DOHH2 (cell line): ENCODE measurements at regions not wholly inside any gene's neighbourhood (a gene's known extent, or its start where the extent isn't known, plus 50 kb on each side); places are given as distances from the start of the nearest gene placed in this dataset.

Source experiments
- CTCF ChIP-seq: fragments of 200-600 bp; sonication (generic); IDR thresholded peaks from one replicate; pipeline ENCODE4 v1.5.1; 2014; ENCODE audit warnings: antibody characterized with exemption, mild to moderate bottlenecking, low read depth, low read length; ENCODE audit not compliant: poor library complexity, severe bottlenecking
- EZH2phosphoT487 ChIP-seq: fragments of 200-600 bp; sonication (generic); IDR thresholded peaks from 2 replicates; pipeline ENCODE4 v1.6.1; 2017; ENCODE audit warnings: borderline replicate concordance, mild to moderate bottlenecking, antibody characterized with exemption, low read length, moderate library complexity, mixed read lengths

GRCh38 chr1:235027862-235028250 lies 100.8 kb downstream of the TOMM20 start:
- TF ChIP-seq CTCF (no peak), EZH2phosphoT487 (no peak)
